ENCODE measurements at regions not wholly inside any gene's neighbourhood (a gene's known extent, or its start where the extent isn't known, plus 50 kb on each side); places are given as distances from the start of the nearest gene placed in this dataset.

DNA sequence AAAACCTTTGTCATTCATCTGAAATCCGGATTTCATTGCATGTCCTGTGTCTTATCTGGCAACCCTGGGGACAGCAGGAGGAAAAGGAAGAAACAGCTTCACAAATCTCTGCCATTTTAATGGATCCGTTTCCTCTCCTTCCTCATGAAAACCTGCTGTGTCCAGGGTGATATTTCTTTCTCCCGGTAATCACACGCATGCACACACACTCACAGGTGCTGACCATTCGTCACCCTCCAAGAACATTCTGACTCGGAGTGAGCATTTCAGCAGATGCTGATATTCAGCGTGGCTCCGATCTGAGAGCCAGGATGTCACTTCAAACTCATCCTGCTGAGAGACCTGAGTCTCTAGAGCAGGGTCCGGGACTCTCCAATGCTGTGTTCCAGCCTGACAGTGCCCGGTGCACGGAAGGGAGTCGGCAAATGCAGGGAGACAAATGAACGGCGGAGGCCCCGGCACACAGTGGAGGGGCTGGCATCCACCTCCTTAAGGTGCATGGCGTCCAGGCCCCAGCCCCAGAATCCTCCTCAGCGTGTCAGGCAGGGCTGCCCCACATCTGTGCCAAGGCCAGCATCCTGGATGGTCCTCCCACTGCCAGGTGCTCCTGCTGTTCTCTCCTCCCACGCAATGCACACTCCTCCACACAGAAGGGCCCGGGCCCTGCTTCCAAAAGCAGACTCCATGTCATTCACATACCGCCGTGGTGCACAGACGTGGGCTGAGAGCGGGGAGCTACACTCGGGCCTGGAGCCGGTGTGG lies 70.7 kb downstream of the RBFOX3 start:
- no peaks in the 10 kb centered on the region for H3K4me1 ChIP-seq (replicated peaks)

DNA sequence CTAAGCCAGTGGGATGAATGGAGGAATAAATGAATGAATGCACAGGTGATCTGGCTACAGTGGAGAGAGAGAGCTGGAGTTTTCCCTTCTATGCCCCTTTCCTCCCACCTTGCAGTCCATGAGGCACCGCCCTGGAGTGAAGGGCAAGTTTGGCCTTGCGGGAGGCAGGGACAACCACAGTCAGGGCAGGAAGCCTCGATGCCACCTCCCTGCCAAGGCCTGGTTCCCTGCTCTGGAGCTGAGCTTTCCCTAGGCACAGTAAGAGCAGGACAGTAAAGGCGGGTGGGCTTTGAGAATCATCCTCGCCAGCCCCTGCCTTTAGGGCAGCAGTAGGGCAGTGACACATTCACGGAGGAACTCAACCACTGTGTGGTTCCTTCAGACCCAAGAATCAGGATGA lies 72.6 kb downstream of the RBFOX3 start:
- TF ChIP-seq POLR2AphosphoS5 (IDR thresholded peaks at IDR 0.05) (no peak), POLR2A (IDR thresholded peaks at IDR 0.05) (no peak)
- TF ChIP-seq, protein P1, sequence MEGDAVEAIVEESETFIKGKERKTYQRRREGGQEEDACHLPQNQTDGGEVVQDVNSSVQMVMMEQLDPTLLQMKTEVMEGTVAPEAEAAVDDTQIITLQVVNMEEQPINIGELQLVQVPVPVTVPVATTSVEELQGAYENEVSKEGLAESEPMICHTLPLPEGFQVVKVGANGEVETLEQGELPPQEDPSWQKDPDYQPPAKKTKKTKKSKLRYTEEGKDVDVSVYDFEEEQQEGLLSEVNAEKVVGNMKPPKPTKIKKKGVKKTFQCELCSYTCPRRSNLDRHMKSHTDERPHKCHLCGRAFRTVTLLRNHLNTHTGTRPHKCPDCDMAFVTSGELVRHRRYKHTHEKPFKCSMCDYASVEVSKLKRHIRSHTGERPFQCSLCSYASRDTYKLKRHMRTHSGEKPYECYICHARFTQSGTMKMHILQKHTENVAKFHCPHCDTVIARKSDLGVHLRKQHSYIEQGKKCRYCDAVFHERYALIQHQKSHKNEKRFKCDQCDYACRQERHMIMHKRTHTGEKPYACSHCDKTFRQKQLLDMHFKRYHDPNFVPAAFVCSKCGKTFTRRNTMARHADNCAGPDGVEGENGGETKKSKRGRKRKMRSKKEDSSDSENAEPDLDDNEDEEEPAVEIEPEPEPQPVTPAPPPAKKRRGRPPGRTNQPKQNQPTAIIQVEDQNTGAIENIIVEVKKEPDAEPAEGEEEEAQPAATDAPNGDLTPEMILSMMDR (IDR thresholded peaks at IDR 0.05): no peak
- no peak for DNase-seq (ENCODE audit: low spot score)
- H3K9me3 ChIP-seq: no peaks in the 10 kb centered on the region
- no peaks in the 10 kb centered on the region for H3K27me3 ChIP-seq (replicated peaks; ENCODE audit: insufficient read depth)
- intact Hi-C loops (cut with DNase I): loop anchor here (10.0 kb wide), 1 partner anchor 167 kb away; no protein-coding TSS in a partner anchor
- H3K36me3 ChIP-seq: no peaks in the 10 kb centered on the region
- no peak overlapping the region for H3K27ac ChIP-seq
- H3K4me1 ChIP-seq (replicated peaks): no peaks in the 10 kb centered on the region
- 100% methylated on average over 5 of the region's 6 CpGs for WGBS
- H3K4me3 ChIP-seq: no peak overlapping the region

More for the DNA sequence above, 70.7 kb downstream of the RBFOX3 start:
- Histone ChIP-seq H3K4me3 (no peak overlapping the region), H3K36me3 (no peaks in the 10 kb centered on the region), H3K27me3 (replicated peaks; ENCODE audit: insufficient read depth) (no peaks in the 10 kb centered on the region), H3K9me3 (no peaks in the 10 kb centered on the region), H3K27ac (no peak overlapping the region)
- intact Hi-C loops (cut with DNase I): loop anchor here (10.0 kb wide), 1 partner anchor 165 kb away; no protein-coding TSS in a partner anchor
- DNase-seq (ENCODE audit: low spot score): no peak
- WGBS: 87% methylated on average over 24 of the region's 25 CpGs
- TF ChIP-seq, protein P1 (IDR thresholded peaks at IDR 0.05): no peak
- no peak for TF ChIP-seq POLR2AphosphoS5 (IDR thresholded peaks at IDR 0.05)
- no peak for TF ChIP-seq POLR2A (IDR thresholded peaks at IDR 0.05)

DNA sequence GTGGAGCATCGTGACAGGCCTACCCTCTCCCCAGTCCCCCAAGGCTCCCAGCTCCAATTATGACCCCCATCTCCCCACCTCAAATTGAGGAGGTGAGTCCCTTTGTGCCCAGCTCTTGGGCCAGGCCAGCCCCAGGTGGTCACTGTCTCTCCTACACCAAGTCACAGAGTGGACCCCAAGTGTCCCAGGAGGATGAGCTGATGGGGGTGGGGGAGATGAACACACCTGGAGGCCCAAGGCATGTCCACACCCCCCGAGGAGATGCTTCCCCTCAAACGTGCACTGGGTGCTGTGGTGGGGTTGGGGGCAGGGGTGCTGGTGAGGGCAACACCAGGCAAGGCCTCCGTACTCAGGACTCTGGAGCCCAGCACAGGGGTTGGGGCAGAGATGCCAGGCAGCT lies 73.2 kb downstream of the RBFOX3 start:
- Histone ChIP-seq H3K27ac (no peak overlapping the region), H3K4me1 (replicated peaks) (no peaks in the 10 kb centered on the region), H3K27me3 (replicated peaks; ENCODE audit: insufficient read depth) (no peaks in the 10 kb centered on the region), H3K9me3 (no peaks in the 10 kb centered on the region), H3K36me3 (no peaks in the 10 kb centered on the region), H3K4me3 (no peak overlapping the region)
- no peak for TF ChIP-seq POLR2AphosphoS5 (IDR thresholded peaks at IDR 0.05)
- TF ChIP-seq POLR2A (IDR thresholded peaks at IDR 0.05): no peak
- TF ChIP-seq, protein P1 (IDR thresholded peaks at IDR 0.05): no peak
- WGBS: 83% methylated on average over 4 of the region's 4 CpGs
- intact Hi-C loops (cut with DNase I): loop anchor here (10.0 kb wide), 1 partner anchor 167 kb away; no protein-coding TSS in a partner anchor
- no peak for DNase-seq (ENCODE audit: low spot score)

DNA sequence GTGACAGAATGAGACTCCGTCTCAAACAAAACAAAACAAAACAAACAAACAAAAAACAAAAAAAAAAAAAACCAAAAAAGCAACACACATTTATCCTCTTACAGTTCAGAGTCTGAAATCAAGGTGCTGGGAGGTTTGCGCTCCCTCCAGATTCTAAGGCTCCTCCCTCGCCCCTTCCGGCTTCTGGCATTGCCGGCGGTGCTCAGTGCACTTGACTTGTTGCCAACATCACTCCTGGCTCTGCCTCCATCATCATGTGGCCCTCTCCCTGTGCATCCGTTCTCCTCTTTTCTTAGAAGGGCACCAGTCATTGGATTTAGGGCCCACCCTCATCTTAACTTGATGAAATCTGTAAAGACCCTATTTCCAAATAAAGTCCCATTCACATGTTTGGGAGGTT lies 73.8 kb downstream of the RBFOX3 start:
- no peak for DNase-seq (ENCODE audit: low spot score)
- intact Hi-C loops (cut with DNase I): loop anchor here (10.0 kb wide), 1 partner anchor 168 kb away; no protein-coding TSS in a partner anchor
- Histone ChIP-seq H3K4me1 (replicated peaks) (no peaks in the 10 kb centered on the region), H3K4me3 (no peak overlapping the region), H3K27me3 (replicated peaks; ENCODE audit: insufficient read depth) (no peaks in the 10 kb centered on the region), H3K9me3 (no peaks in the 10 kb centered on the region), H3K36me3 (no peaks in the 10 kb centered on the region), H3K27ac (no peak overlapping the region)
- TF ChIP-seq, protein P1 (IDR thresholded peaks at IDR 0.05): no peak
- no peak for TF ChIP-seq POLR2AphosphoS5 (IDR thresholded peaks at IDR 0.05)
- TF ChIP-seq POLR2A (IDR thresholded peaks at IDR 0.05): no peak
- 65% methylated on average over 7 of the region's 7 CpGs for WGBS

Measured in prostate gland (tissue), 2 donors.